ENCODE measurements at regions not wholly inside any gene's neighbourhood (a gene's known extent, or its start where the extent isn't known, plus 50 kb on each side); places are given as distances from the start of the nearest gene placed in this dataset.
A peak's percentile ranks its signal among the peaks of the same experiment; 100 is the strongest.

- DNase-seq (ENCODE audit: low read depth in 4 of 4, low spot score in 3 of 4): no peak
Observed at GRCh38 chr10:62651341-62651740, 153.2 kb upstream of the ADO start.

- DNase-seq (ENCODE audit: low read depth in 4 of 4, low spot score in 3 of 4): no peak
Observed at GRCh38 chr10:62652114-62652513, 152.4 kb upstream of the ADO start.

- no peak for DNase-seq (ENCODE audit: low read depth in 4 of 4, low spot score in 3 of 4)
Observed at GRCh38 chr10:62652564-62652963, 152.0 kb upstream of the ADO start.

GRCh38 chr10:62653254-62653653, 151.3 kb upstream of the ADO start:
- no peak for DNase-seq (ENCODE audit: low read depth in 4 of 4, low spot score in 3 of 4)

GRCh38 chr10:62654966-62655336, 149.6 kb upstream of the ADO start:
- no peak for DNase-seq (ENCODE audit: low read depth in 4 of 4, low spot score in 3 of 4)

- DNase-seq (ENCODE audit: low read depth in 4 of 4, low spot score in 3 of 4): no peak
Observed at GRCh38 chr10:62655337-62655994, 149.1 kb upstream of the ADO start.

- DNase-seq (ENCODE audit: low read depth in 4 of 4, low spot score in 3 of 4): no peak
Observed at GRCh38 chr10:62657244-62657835, 147.2 kb upstream of the ADO start.

GRCh38 chr10:62658516-62658915, 146.0 kb upstream of the ADO start:
- no peak for DNase-seq (ENCODE audit: low read depth in 4 of 4, low spot score in 3 of 4)

GRCh38 chr10:62661143-62661542, 143.4 kb upstream of the ADO start:
- no peak for DNase-seq (ENCODE audit: low read depth in 4 of 4, low spot score in 3 of 4)

GRCh38 chr10:62662486-62662885, 142.0 kb upstream of the ADO start:
- no peak for DNase-seq (ENCODE audit: low read depth in 4 of 4, low spot score in 3 of 4)

- no peak for DNase-seq (ENCODE audit: low read depth in 4 of 4, low spot score in 3 of 4)
Observed at GRCh38 chr10:62665771-62666170, 138.7 kb upstream of the ADO start.

- no peak for DNase-seq (ENCODE audit: low read depth in 4 of 4, low spot score in 3 of 4)
Observed at GRCh38 chr10:62666275-62666674, 138.2 kb upstream of the ADO start.

- DNase-seq (ENCODE audit: low read depth in 4 of 4, low spot score in 3 of 4): no peak
Observed at GRCh38 chr10:62669341-62669740, 135.2 kb upstream of the ADO start.

- DNase-seq (ENCODE audit: low read depth in 4 of 4, low spot score in 3 of 4): no peak
Observed at GRCh38 chr10:62671104-62671503, 133.4 kb upstream of the ADO start.

GRCh38 chr10:62681211-62681940, 123.1 kb upstream of the ADO start:
- no peak for DNase-seq (ENCODE audit: low read depth in 4 of 4, low spot score in 3 of 4)

- no peak for DNase-seq (ENCODE audit: low read depth in 4 of 4, low spot score in 3 of 4)
Observed at GRCh38 chr10:62684911-62685310, 119.6 kb upstream of the ADO start.

- DNase-seq (ENCODE audit: low read depth in 4 of 4, low spot score in 3 of 4): no peak
Observed at GRCh38 chr10:62687230-62687748, 117.2 kb upstream of the ADO start.

GRCh38 chr10:62688971-62689700, 115.4 kb upstream of the ADO start:
- no peak for DNase-seq (ENCODE audit: low read depth in 4 of 4, low spot score in 3 of 4)

- peak in 1 of 4 donors; percentile 17 for DNase-seq (ENCODE audit: low read depth in 4 of 4, low spot score in 3 of 4)
Observed at GRCh38 chr10:62689712-62690111, 114.8 kb upstream of the ADO start.

- no peak for DNase-seq (ENCODE audit: low read depth in 4 of 4, low spot score in 3 of 4)
Observed at GRCh38 chr10:62690703-62691102, 113.8 kb upstream of the ADO start.

- DNase-seq (ENCODE audit: low read depth in 4 of 4, low spot score in 3 of 4): no peak
Observed at GRCh38 chr10:62691336-62691735, 113.2 kb upstream of the ADO start.

All from right renal pelvis (tissue), 4 donors.